ENCODE measurements at regions not wholly inside any gene's neighbourhood (a gene's known extent, or its start where the extent isn't known, plus 50 kb on each side); places are given as distances from the start of the nearest gene placed in this dataset.
"Not testable (repeated sequence)": the region's sequence is repeated elsewhere in the genome, so short reads cannot be mapped to it uniquely, and the experiment has no call there.

DNA sequence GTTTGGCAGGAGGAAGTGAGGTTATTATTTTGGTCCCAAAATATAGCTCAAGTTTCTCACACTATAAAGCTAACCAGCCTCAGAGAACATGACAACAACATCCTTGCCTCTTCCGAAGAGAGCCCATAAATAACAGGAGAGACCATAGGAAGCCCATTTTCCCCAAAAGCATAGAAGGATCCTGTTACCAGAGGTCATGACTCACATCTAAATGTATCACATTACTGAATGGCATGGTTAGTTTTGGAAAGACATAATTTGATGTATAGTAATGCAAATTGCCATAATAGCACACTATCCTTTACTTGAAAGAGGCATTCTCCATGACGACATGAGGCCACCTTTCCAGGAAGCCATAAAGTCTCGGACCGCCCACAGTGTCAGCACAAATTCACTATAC, 238.8 kb upstream of the GRIA3 start:
- H3K27ac Mint-ChIP-seq: no peak overlapping the region
- POLR2A ChIA-PET: no interaction called here
- H3K9me3 ChIP-seq (ENCODE audit: control insufficient read depth in 1 of 2, insufficient read depth in 1 of 2, low read length in 2 of 2): no peaks in the 10 kb centered on the region
- no peaks in the 10 kb centered on the region for H3K27me3 Mint-ChIP-seq
- no peak overlapping the region for H3K4me3 ChIP-seq (ENCODE audit: low read length)
- ATAC-seq (ENCODE audit: poor library complexity) (no peak), DNase-seq (no peak)
- H3K4me1 ChIP-seq (ENCODE audit: insufficient read depth, low read length): no peaks in the 10 kb centered on the region
- intact Hi-C loops (cut with DNase I, micrococcal nuclease): no loop called here
- H3K36me3 Mint-ChIP-seq (ENCODE audit: low read depth): no peaks in the 10 kb centered on the region
- H3K36me3 ChIP-seq (ENCODE audit: insufficient read depth, low read length): no peaks in the 10 kb centered on the region
- TF ChIP-seq, protein P1, sequence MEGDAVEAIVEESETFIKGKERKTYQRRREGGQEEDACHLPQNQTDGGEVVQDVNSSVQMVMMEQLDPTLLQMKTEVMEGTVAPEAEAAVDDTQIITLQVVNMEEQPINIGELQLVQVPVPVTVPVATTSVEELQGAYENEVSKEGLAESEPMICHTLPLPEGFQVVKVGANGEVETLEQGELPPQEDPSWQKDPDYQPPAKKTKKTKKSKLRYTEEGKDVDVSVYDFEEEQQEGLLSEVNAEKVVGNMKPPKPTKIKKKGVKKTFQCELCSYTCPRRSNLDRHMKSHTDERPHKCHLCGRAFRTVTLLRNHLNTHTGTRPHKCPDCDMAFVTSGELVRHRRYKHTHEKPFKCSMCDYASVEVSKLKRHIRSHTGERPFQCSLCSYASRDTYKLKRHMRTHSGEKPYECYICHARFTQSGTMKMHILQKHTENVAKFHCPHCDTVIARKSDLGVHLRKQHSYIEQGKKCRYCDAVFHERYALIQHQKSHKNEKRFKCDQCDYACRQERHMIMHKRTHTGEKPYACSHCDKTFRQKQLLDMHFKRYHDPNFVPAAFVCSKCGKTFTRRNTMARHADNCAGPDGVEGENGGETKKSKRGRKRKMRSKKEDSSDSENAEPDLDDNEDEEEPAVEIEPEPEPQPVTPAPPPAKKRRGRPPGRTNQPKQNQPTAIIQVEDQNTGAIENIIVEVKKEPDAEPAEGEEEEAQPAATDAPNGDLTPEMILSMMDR (IDR thresholded peaks at IDR 0.05): no peak
- no peak overlapping the region for H3K27ac ChIP-seq (ENCODE audit: low read depth in 1 of 2, low read length in 2 of 2)
- no peaks in the 10 kb centered on the region for H3K9me3 Mint-ChIP-seq
- H3K4me1 Mint-ChIP-seq (ENCODE audit: low read depth): no peaks in the 10 kb centered on the region
- CTCF ChIA-PET: no interaction called here
- no peaks in the 10 kb centered on the region for H3K27me3 ChIP-seq (ENCODE audit: control insufficient read depth in 1 of 2, insufficient read depth in 2 of 2, low read length in 2 of 2)
- H3K4me3 Mint-ChIP-seq: no peak overlapping the region

DNA sequence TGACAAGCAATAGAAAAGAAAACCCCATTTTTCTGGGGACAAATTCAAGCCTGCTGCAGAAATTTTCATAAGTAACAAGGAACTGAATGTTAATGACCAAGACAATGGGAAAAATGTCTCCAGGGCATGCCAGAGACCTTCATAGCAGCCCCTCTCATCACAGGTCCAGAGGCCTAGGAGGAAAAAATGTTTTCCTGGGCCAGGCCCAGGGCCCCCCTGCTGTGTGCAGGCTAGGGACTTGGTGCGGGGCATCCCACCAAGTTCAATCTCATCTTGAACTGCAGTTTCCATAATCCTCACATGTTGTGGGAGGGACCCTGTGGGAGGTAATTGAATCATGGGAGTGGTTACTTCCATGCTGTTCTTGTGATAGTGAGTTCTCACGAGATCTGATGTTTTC, 211.5 kb upstream of the GRIA3 start:
- POLR2A ChIA-PET: no interaction called here

DNA sequence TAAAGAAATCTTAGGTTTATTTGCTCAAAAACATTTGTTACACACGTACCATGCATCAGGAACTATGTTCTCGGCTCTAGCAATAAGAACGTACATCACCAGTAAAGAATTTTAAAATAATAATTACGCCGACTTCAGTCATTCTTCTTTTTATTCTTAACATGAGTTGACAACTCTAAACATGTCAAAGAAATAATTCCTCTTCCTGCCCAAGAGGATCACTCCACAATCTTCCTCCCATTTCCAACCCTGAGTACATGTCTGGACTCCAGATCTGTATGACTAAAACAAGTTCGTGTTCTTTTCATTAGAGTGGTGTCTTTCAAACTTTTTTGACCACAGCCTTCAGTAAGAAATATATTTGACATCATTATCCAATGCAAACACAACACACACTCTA, 201.6 kb upstream of the GRIA3 start:
- Mint-ChIP-seq H3K9me3 (peaks cover 3% of the 10 kb centered on the region), H3K27ac (no peak overlapping the region), H3K27me3 (no peaks in the 10 kb centered on the region), H3K4me3 (no peak overlapping the region), H3K4me1 (ENCODE audit: low read depth) (no peaks in the 10 kb centered on the region), H3K36me3 (ENCODE audit: low read depth) (no peaks in the 10 kb centered on the region)
- no peaks in the 10 kb centered on the region for H3K4me1 ChIP-seq (ENCODE audit: insufficient read depth, low read length)
- no peaks in the 10 kb centered on the region for H3K27me3 ChIP-seq (ENCODE audit: control insufficient read depth in 1 of 2, insufficient read depth in 2 of 2, low read length in 2 of 2)
- no peaks in the 10 kb centered on the region for H3K36me3 ChIP-seq (ENCODE audit: insufficient read depth, low read length)
- no peak overlapping the region for H3K27ac ChIP-seq (ENCODE audit: low read depth in 1 of 2, low read length in 2 of 2)
- DNase-seq: no peak
- POLR2A ChIA-PET: no interaction called here
- H3K9me3 ChIP-seq (ENCODE audit: control insufficient read depth in 1 of 2, insufficient read depth in 1 of 2, low read length in 2 of 2): no peaks in the 10 kb centered on the region
- ATAC-seq (ENCODE audit: poor library complexity): no peak
- intact Hi-C loops (cut with DNase I, micrococcal nuclease): no loop called here
- TF ChIP-seq, protein P1 (IDR thresholded peaks at IDR 0.05): no peak
- CTCF ChIA-PET: no interaction called here
- no peak overlapping the region for H3K4me3 ChIP-seq (ENCODE audit: low read length)

More for the DNA sequence above, 211.5 kb upstream of the GRIA3 start:
- Histone ChIP-seq H3K4me1 (ENCODE audit: insufficient read depth, low read length) (no peaks in the 10 kb centered on the region), H3K4me3 (ENCODE audit: low read length) (no peak overlapping the region), H3K27ac (ENCODE audit: low read depth in 1 of 2, low read length in 2 of 2) (no peak overlapping the region), H3K36me3 (ENCODE audit: insufficient read depth, low read length) (no peaks in the 10 kb centered on the region), H3K9me3 (ENCODE audit: control insufficient read depth in 1 of 2, insufficient read depth in 1 of 2, low read length in 2 of 2) (no peaks in the 10 kb centered on the region), H3K27me3 (ENCODE audit: control insufficient read depth in 1 of 2, insufficient read depth in 2 of 2, low read length in 2 of 2) (no peaks in the 10 kb centered on the region)
- CTCF ChIA-PET: no interaction called here
- no peak for DNase-seq
- Mint-ChIP-seq H3K4me1 (ENCODE audit: low read depth) (no peaks in the 10 kb centered on the region), H3K27ac (no peak overlapping the region), H3K4me3 (no peak overlapping the region), H3K36me3 (ENCODE audit: low read depth) (no peaks in the 10 kb centered on the region), H3K27me3 (no peaks in the 10 kb centered on the region), H3K9me3 (peaks cover 2% of the 10 kb centered on the region)
- TF ChIP-seq, protein P1 (IDR thresholded peaks at IDR 0.05): no peak
- intact Hi-C loops (cut with DNase I, micrococcal nuclease): no loop called here
- no peak for ATAC-seq (ENCODE audit: poor library complexity)

DNA sequence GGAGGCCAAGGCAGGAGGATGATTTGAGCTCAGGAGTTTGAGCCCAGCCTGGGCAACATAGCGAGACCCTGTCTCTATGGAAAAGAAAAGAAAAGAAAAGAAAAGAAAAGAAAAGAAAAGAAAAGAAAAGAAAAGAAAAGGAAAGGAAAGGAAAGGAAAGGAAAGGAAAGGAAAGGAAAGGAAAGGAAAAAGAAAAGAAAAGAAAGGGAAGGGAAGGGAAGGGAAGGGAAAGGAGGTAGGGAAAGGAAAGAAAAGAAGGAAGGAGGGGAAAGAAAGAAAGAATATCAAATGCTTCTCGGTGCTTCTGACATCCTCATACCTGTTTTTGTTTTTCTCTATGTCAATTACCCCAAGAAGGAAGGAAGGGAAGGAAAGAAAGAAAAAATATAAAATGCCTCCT, 181.2 kb upstream of the GRIA3 start:
- ATAC-seq (ENCODE audit: poor library complexity); H3K27ac Mint-ChIP-seq; H3K27ac ChIP-seq (ENCODE audit: low read depth in 1 of 2, low read length in 2 of 2); intact Hi-C loops (cut with DNase I, micrococcal nuclease); H3K9me3 Mint-ChIP-seq; H3K27me3 Mint-ChIP-seq; CTCF ChIA-PET; H3K9me3 ChIP-seq (ENCODE audit: control insufficient read depth in 1 of 2, insufficient read depth in 1 of 2, low read length in 2 of 2); H3K36me3 Mint-ChIP-seq (ENCODE audit: low read depth); H3K36me3 ChIP-seq (ENCODE audit: insufficient read depth, low read length); H3K27me3 ChIP-seq (ENCODE audit: control insufficient read depth in 1 of 2, insufficient read depth in 2 of 2, low read length in 2 of 2); H3K4me3 ChIP-seq (ENCODE audit: low read length); H3K4me1 Mint-ChIP-seq (ENCODE audit: low read depth); H3K4me3 Mint-ChIP-seq; H3K4me1 ChIP-seq (ENCODE audit: insufficient read depth, low read length); DNase-seq; POLR2A ChIA-PET: not testable (repeated sequence)
